ENCODE measurements at regions not wholly inside any gene's neighbourhood (a gene's known extent, or its start where the extent isn't known, plus 50 kb on each side); places are given as distances from the start of the nearest gene placed in this dataset.
A peak's percentile ranks its signal among the peaks of the same experiment; 100 is the strongest.

DNA sequence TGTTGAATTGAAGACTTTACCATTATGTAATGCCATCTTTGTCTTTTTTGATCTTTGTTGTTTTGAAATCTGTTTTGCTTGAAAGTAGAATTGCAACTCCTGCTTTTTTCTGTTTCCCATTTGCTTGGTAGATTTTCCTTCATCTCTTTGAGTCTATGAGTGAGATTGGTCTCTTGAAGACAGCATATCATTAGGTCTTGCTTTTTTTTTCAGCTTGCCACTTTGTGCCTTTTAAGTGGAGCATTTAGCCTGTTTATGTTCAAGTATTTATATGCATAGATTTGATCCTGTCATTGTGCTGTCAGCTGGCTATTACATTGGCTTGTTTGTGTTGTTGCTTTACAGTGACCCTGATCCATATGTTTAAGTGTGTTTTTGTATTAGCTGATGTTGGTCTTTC is 131.8 kb downstream of the ZIC1 start (continued):
- TF ChIP-seq, protein P1, sequence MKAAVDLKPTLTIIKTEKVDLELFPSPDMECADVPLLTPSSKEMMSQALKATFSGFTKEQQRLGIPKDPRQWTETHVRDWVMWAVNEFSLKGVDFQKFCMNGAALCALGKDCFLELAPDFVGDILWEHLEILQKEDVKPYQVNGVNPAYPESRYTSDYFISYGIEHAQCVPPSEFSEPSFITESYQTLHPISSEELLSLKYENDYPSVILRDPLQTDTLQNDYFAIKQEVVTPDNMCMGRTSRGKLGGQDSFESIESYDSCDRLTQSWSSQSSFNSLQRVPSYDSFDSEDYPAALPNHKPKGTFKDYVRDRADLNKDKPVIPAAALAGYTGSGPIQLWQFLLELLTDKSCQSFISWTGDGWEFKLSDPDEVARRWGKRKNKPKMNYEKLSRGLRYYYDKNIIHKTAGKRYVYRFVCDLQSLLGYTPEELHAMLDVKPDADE (IDR thresholded peaks at IDR 0.05), result no peak
- TF ChIP-seq ZNF331 (CRISPR knock-in tag; IDR thresholded peaks at IDR 0.05; ENCODE audit: low read depth) (no peak), POLR2AphosphoS5 (IDR thresholded peaks at IDR 0.05; ENCODE audit: low read depth) (no peak), ZNF114 (CRISPR knock-in tag; IDR thresholded peaks at IDR 0.05) (no peak), EZH2phosphoT487 (IDR thresholded peaks at IDR 0.05; ENCODE audit: unreplicated experiment) (no peak), JUNB (IDR thresholded peaks at IDR 0.05; ENCODE audit: unreplicated experiment) (no peak), STAT1 (IDR thresholded peaks at IDR 0.05; ENCODE audit: unreplicated experiment) (no peak)
- TF ChIP-seq, protein P2, sequence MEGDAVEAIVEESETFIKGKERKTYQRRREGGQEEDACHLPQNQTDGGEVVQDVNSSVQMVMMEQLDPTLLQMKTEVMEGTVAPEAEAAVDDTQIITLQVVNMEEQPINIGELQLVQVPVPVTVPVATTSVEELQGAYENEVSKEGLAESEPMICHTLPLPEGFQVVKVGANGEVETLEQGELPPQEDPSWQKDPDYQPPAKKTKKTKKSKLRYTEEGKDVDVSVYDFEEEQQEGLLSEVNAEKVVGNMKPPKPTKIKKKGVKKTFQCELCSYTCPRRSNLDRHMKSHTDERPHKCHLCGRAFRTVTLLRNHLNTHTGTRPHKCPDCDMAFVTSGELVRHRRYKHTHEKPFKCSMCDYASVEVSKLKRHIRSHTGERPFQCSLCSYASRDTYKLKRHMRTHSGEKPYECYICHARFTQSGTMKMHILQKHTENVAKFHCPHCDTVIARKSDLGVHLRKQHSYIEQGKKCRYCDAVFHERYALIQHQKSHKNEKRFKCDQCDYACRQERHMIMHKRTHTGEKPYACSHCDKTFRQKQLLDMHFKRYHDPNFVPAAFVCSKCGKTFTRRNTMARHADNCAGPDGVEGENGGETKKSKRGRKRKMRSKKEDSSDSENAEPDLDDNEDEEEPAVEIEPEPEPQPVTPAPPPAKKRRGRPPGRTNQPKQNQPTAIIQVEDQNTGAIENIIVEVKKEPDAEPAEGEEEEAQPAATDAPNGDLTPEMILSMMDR (conservative IDR thresholded peaks at IDR 0.05; ENCODE audit: low read depth in 2 of 2), result no peak

- Mint-ChIP-seq H3K4me1 (no peaks in the 10 kb centered on the region), H3K27me3 (ENCODE audit: insufficient read depth, low read depth, poor library complexity) (no peaks in the 10 kb centered on the region), H3K4me3 (no peak overlapping the region), H3K36me3 (ENCODE audit: low read depth) (no peaks in the 10 kb centered on the region; the same call in 2 of the 3 replicates), H3K9me3 (peaks cover 7% of the 10 kb centered on the region), H3K27ac (no peak overlapping the region)
- Histone ChIP-seq H3K79me2 (replicated peaks; ENCODE audit: insufficient read depth) (no peaks in the 10 kb centered on the region), H3F3A (replicated peaks; ENCODE audit: low read depth) (no peaks in the 10 kb centered on the region), H3K4me1 (ENCODE audit: insufficient read depth) (no peaks in the 10 kb centered on the region), H3K27ac (ENCODE audit: low read depth) (no peak overlapping the region), H3K27me3 (ENCODE audit: insufficient read depth) (no peaks in the 10 kb centered on the region), H2AFZ (0 out of 2 replicates have a peak overlapping the region, but pooled peaks have one; percentile 77), H3K4me2 (no peak overlapping the region), H3K9me2 (ENCODE audit: insufficient read depth) (no peaks in the 10 kb centered on the region), H3K36me3 (ENCODE audit: insufficient read depth) (peaks cover 7% of the 10 kb centered on the region; the same call in 1 of the 2 replicates), H4K20me1 (replicated peaks; ENCODE audit: insufficient read depth) (no peaks in the 10 kb centered on the region), H3K4me3 (no peak overlapping the region)
- DNase-seq (ENCODE audit: low spot score) (no peak), ATAC-seq (no peak)
- TF ChIP-seq, protein P1 (IDR thresholded peaks at IDR 0.05), result no peak
- TF ChIP-seq ZNF114 (CRISPR knock-in tag; IDR thresholded peaks at IDR 0.05), result no peak
- TF ChIP-seq EZH2phosphoT487 (IDR thresholded peaks at IDR 0.05; ENCODE audit: unreplicated experiment), result no peak
- no peak for TF ChIP-seq ZNF462 (CRISPR knock-in tag; IDR thresholded peaks at IDR 0.05)
- TF ChIP-seq CREB1 (CRISPR knock-in tag; IDR thresholded peaks at IDR 0.05; ENCODE audit: low read depth), result no peak
- TF ChIP-seq EZH2 (IDR thresholded peaks at IDR 0.05; ENCODE audit: low read depth, unreplicated experiment), result no peak
- no peak for TF ChIP-seq JUNB (IDR thresholded peaks at IDR 0.05; ENCODE audit: unreplicated experiment)
These were observed 135.1 kb downstream of the ZIC1 start for GRCh38 chr3:147544290-147544689.

All from GM23338 (cell line).